Right forelimb (tissue), 1 donor: ENCODE measurements at regions not wholly inside any gene's neighbourhood (a gene's known extent, or its start where the extent isn't known, plus 50 kb on each side); places are given as distances from the start of the nearest gene placed in this dataset.

ENCODE experiments used
- DNase-seq: peaks from one replicate; pipeline ENCODE4 v3.0.0-alpha.2; 2018

DNA sequence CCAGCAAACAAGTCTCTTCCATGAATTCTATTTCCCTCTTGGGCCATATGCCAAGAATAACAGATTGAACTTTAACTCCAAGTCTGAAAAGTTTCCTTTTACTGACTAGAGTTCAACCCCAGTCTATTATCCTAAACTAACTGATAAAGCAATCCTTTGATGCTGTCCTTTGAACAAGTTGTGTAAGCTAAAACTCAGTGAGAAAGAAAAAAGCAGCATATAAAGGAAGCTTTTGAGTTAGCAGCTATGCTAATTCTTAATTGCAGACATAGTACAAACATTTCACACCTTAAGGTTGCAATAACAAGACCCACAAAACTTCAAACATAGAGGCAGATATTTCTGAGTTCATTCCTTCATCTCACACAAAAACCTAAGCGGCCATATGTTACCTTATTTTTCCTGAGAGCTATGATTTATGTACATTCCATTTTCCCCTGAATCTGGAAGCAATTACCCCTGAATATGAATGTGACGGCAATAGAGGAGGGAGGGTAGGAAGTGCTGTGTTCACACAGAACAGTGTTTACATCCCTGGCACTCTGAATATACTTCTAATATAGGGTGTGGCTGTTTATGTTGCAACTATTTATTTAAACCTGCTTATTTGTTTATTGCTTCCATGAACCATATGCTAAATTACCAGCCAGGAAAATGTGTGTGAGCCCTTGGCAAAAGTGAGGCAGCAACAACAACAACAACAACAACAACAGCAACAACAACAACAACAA, 180.6 kb downstream of the IRS1 start:
- no peak for DNase-seq

GRCh38 chr2:226618544-226618874, 181.1 kb downstream of the IRS1 start:
- no peak for DNase-seq

GRCh38 chr2:226615891-226616290, 183.7 kb downstream of the IRS1 start:
- DNase-seq: no peak

GRCh38 chr2:226611944-226612318, 187.7 kb downstream of the IRS1 start:
- DNase-seq: no peak

- DNase-seq: no peak
Measured at GRCh38 chr2:226611196-226611943, 188.2 kb downstream of the IRS1 start.

DNA sequence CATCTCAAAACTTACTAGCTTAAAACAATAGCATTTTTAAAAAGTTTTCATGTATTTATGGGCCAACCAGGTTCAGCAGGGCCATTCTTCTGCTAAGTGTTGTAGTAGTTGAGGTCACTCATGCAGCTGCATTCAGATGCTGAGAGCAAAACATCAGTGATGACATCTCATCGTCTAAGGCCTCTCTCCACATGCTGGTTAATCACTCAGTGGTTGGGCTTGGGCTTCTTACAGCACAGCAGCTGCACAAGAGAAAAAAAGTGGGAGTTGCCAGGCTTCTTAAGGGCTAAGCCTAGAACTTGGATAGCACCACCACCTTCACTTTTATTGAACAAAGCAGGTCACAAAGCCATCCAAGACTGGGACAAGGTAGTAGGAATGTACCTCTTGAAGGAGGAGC, 190.3 kb downstream of the IRS1 start:
- no peak for DNase-seq

- no peak for DNase-seq
Measured at GRCh38 chr2:226608451-226608850, 191.2 kb downstream of the IRS1 start.

GRCh38 chr2:226607379-226607778, 192.2 kb downstream of the IRS1 start:
- no peak for DNase-seq

DNA sequence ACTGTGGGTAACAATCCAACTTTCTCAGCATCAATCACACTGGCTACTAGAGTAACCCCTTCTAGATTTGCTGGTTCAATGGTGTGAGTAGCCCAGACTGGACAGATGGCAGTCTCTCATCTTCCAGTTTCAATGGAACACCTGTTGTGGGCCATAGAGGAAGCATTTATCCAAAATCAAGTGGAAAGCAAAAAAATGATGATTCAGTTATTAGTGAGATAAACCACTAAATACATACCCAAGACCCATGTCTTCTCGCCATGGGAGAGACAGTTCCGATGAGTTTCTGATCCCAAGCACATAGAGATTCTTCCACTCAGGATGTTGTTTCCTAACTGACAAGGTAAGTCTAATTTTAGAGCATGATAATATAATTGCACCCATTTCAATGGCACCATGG, 194.0 kb downstream of the IRS1 start:
- DNase-seq: no peak

- no peak for DNase-seq
Measured at GRCh38 chr2:226603606-226604005, 196.0 kb downstream of the IRS1 start.

GRCh38 chr2:226601881-226602662, 197.5 kb downstream of the IRS1 start:
- DNase-seq: no peak

- DNase-seq: no peak
Measured at GRCh38 chr2:226600802-226601201, 198.8 kb downstream of the IRS1 start.

- no peak for DNase-seq
Measured at GRCh38 chr2:226600184-226600583, 199.4 kb downstream of the IRS1 start.

GRCh38 chr2:226589043-226589442, 210.6 kb downstream of the IRS1 start:
- no peak for DNase-seq

GRCh38 chr2:226585130-226585561, 214.5 kb downstream of the IRS1 start:
- DNase-seq: no peak

- no peak for DNase-seq
Measured at GRCh38 chr2:226584518-226585055, 215.0 kb downstream of the IRS1 start.

DNA sequence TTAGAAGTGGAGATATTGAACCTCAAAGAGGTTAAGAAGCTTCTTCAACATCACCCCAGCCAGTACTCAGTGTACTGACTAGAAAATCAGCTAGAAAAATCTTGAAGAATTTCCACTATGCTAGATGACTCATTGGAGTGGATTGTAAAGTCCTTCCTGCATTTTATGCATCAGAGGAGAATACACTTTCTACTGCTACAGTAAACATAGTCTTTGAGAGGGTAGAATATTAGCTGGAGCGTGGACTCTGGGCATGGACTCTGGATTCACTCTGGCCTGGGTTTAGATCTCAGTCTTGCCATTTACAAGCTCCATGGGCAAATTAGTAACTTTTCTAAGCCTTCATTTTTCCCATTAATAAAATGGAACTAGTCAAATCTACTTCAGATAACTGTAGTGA, 215.9 kb downstream of the IRS1 start:
- DNase-seq: no peak

GRCh38 chr2:226581661-226582060, 218.0 kb downstream of the IRS1 start:
- DNase-seq: no peak

DNA sequence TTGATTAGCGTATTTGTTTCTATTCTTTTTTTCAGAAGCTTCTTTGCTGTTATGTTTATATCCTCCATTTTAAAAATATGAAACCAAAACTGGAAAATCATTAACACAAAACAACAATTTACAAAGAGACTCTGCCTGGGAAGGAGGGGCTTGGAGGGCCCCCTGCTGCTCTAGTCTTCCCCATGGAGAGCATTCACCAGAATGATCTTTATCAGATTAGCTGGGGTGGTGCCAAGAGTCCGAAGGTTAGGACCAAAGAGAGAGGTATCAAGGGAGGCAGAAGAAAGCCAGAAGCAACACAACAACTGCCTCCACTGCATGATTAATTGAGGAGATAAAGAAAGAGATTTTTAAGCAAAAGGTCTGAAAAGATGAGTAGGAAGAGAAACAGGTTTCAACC, 218.6 kb downstream of the IRS1 start:
- DNase-seq: no peak

DNA sequence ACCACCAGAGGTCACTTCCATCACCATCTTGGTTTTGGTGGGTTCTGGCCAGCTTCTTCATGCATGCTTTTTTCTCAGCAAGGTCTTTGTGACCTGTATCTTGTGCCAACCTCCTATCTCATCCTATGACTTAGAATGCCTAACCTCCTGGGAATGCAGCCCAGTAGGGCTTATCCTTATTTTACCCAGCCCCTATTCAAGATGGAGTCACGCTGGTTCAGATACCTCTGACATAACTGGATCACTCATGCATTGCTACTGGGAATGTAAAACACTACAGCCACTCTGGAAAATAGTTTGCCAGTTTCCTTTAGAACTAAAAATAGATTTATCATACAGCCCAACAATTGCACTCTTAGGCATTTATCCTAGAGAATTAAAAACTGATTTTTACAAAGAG, 219.2 kb downstream of the IRS1 start:
- no peak for DNase-seq

DNA sequence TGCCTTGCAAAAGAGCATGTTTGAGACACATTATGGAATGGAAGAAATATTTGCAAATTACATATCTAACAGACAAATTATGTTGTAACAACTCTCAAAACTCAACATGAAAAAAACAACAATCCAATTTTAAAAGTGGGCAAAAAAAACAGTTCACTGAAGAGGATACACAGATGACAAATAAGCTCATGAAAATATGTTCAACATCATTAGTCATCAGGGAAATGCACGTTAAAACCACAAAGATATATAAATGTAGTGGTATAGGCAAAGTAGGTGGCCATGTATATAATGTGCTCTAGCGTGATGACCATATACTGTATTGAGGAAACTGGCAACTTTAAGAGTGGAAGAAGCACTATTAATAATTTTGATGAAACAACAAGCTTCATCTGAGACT, 220.1 kb downstream of the IRS1 start:
- no peak for DNase-seq

DNA sequence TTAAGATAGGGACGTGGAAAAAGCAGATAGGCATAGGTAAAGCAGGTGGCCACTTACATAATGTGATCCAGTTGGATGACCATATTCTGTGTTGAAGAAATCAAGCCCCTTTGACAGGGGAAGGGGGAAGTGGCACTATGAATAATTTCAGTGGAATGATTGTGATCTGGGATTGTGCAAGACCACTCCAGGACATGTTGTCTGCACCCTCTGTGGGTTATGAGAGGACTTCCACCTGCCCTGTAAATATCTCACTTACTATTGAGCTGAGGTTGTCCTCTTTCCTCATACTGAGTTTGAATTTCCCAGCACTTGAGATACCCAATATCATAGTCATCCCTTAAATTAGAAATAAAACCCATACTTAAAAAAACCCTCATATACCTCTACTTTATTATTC, 220.7 kb downstream of the IRS1 start:
- no peak for DNase-seq

- no peak for DNase-seq
Measured at GRCh38 chr2:226578373-226578772, 221.2 kb downstream of the IRS1 start.

- no peak for DNase-seq
Measured at GRCh38 chr2:226575928-226576327, 223.7 kb downstream of the IRS1 start.
